MM.1S (cell line): ENCODE measurements at regions not wholly inside any gene's neighbourhood (a gene's known extent, or its start where the extent isn't known, plus 50 kb on each side); places are given as distances from the start of the nearest gene placed in this dataset.

ENCODE experiments used
- DNase-seq: peaks from one replicate; pipeline ENCODE4 v3.0.0-alpha.2; 2015
- H2AFZ ChIP-seq: fragments of 300-600 bp; sonication (generic); 2 replicates; pipeline ENCODE4 v1.6.0; 2016; ENCODE audit warnings: antibody characterized with exemption, low read length
- H3F3A ChIP-seq: fragments of 300-600 bp; sonication (generic); 2 replicates; pipeline ENCODE4 v1.6.1; 2016; ENCODE audit warnings: mild to moderate bottlenecking, antibody characterized with exemption, low read length, moderate library complexity, mixed read lengths; ENCODE audit not compliant: insufficient read depth
- H3K27ac ChIP-seq: fragments of 300-600 bp; sonication (generic); 2 replicates; pipeline ENCODE4 v1.5.1; 2016; ENCODE audit warnings: mild to moderate bottlenecking, low read length
- H3K27me3 ChIP-seq: fragments of 300-600 bp; sonication (generic); replicated peaks from 2 replicates; pipeline ENCODE4 v1.6.0; 2016; ENCODE audit warnings: low read length; ENCODE audit not compliant: insufficient read depth
- H3K36me3 ChIP-seq: fragments of 300-600 bp; sonication (generic); replicated peaks from 2 replicates; pipeline ENCODE4 v1.6.1; 2016; ENCODE audit warnings: mild to moderate bottlenecking, low read length, mixed read lengths; ENCODE audit not compliant: insufficient read depth
- H3K4me1 ChIP-seq: fragments of 300-600 bp; sonication (generic); 2 replicates; pipeline ENCODE4 v1.6.1; 2016; ENCODE audit warnings: low read length, mixed read lengths
- H3K4me2 ChIP-seq: fragments of 300-600 bp; sonication (generic); 2 replicates; pipeline ENCODE4 v1.6.0; 2016; ENCODE audit warnings: low read depth, low read length
- H3K4me3 ChIP-seq: fragments of 300-600 bp; sonication (generic); 2 replicates; pipeline ENCODE4 v1.5.1; 2016; ENCODE audit warnings: low read length, mixed read lengths
- H3K79me2 ChIP-seq: fragments of 300-600 bp; sonication (generic); 2 replicates; pipeline ENCODE4 v1.6.1; 2016; ENCODE audit warnings: mixed run types, low read length, mixed read lengths
- H3K9ac ChIP-seq: fragments of 300-600 bp; sonication (generic); 2 replicates; pipeline ENCODE4 v1.6.1; 2016; ENCODE audit warnings: low read length, mixed read lengths
- H3K9me2 ChIP-seq: fragments of 300-600 bp; sonication (generic); replicated peaks from 2 replicates; pipeline ENCODE4 v1.6.1; 2016; ENCODE audit warnings: mild to moderate bottlenecking, low read length, mixed read lengths; ENCODE audit not compliant: insufficient read depth
- H3K9me3 ChIP-seq: fragments of 300-600 bp; sonication (generic); replicated peaks from 2 replicates; pipeline ENCODE4 v1.6.1; 2016; ENCODE audit warnings: mild to moderate bottlenecking, low read length, mixed read lengths; ENCODE audit not compliant: insufficient read depth
- H4K20me1 ChIP-seq: fragments of 300-600 bp; sonication (generic); 2 replicates; pipeline ENCODE4 v1.6.1; 2016; ENCODE audit warnings: mild to moderate bottlenecking, low read length, moderate library complexity, mixed read lengths; ENCODE audit not compliant: insufficient read depth
- EZH2 ChIP-seq: fragments of 300-600 bp; sonication (generic); optimal IDR thresholded peaks from 2 replicates; pipeline ENCODE3; 2017; ENCODE audit warnings: low read depth, mild to moderate bottlenecking, antibody characterized with exemption, low read length, mixed read lengths
- EZH2phosphoT487 ChIP-seq: fragments of 300-600 bp; sonication (generic); IDR thresholded peaks from 2 replicates; pipeline ENCODE4 v1.6.1; 2018; ENCODE audit warnings: antibody characterized with exemption, low read length
- TF ChIP-seq, protein P1 (sequence below): fragments of 300-600 bp; sonication (generic); IDR thresholded peaks from 2 replicates; pipeline ENCODE4 v1.5.1; 2016; ENCODE audit warnings: antibody characterized with exemption, low read length, mixed read lengths

DNA sequence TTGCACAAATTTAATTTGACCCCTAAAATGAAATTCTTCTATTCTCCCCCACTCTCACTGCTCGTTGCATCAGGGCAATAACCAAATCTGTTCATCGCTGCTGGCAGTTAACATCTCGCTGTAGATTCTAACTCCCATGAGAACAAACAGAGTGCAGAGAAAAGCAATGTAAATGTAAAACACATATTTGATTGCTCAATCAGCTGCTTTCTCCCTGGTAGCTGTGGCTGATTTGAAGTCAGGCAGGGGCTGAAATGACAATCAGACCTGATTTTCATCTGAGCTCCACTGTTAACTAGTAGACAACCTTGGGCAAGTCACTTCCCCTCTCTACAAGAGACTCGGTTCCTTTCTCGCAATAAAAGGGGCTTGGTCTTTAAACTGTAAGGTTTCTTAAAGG, 119.8 kb upstream of the CPNE4 start:
- H3K4me3 ChIP-seq = no peak overlapping the region
- H3K4me1 ChIP-seq = no peaks in the 10 kb centered on the region
- TF ChIP-seq EZH2phosphoT487 = no peak
- TF ChIP-seq, protein P1, sequence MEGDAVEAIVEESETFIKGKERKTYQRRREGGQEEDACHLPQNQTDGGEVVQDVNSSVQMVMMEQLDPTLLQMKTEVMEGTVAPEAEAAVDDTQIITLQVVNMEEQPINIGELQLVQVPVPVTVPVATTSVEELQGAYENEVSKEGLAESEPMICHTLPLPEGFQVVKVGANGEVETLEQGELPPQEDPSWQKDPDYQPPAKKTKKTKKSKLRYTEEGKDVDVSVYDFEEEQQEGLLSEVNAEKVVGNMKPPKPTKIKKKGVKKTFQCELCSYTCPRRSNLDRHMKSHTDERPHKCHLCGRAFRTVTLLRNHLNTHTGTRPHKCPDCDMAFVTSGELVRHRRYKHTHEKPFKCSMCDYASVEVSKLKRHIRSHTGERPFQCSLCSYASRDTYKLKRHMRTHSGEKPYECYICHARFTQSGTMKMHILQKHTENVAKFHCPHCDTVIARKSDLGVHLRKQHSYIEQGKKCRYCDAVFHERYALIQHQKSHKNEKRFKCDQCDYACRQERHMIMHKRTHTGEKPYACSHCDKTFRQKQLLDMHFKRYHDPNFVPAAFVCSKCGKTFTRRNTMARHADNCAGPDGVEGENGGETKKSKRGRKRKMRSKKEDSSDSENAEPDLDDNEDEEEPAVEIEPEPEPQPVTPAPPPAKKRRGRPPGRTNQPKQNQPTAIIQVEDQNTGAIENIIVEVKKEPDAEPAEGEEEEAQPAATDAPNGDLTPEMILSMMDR = no peak
- TF ChIP-seq EZH2 = no peak
- H3K9me2 ChIP-seq = no peaks in the 10 kb centered on the region
- H3K27me3 ChIP-seq = no peaks in the 10 kb centered on the region
- no peak for DNase-seq
- no peaks in the 10 kb centered on the region for H3F3A ChIP-seq
- no peaks in the 10 kb centered on the region for H3K36me3 ChIP-seq
- H3K79me2 ChIP-seq = no peaks in the 10 kb centered on the region
- H2AFZ ChIP-seq = no peak overlapping the region
- no peaks in the 10 kb centered on the region for H3K9me3 ChIP-seq
- H4K20me1 ChIP-seq = no peaks in the 10 kb centered on the region
- no peak overlapping the region for H3K27ac ChIP-seq
- no peak overlapping the region for H3K4me2 ChIP-seq
- H3K9ac ChIP-seq = no peak overlapping the region

DNA sequence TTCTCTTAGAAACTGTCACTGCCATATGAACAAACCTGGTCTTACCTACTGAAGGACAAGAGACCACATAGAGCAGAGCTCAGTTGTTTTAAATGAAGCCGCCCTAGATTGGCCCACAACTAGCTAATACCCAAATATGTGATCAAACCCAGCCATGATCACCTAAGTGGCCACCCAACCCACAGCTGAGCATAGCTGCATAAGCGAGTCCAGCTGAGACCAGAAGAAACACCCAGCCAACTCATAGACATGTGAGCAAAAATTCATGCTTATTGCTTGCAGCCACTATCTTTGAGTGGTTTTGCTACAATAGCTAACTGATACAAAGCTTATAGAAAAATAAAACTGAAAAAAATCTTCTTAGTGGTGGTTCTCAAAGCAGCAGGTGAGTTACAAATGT, 124.3 kb upstream of the CPNE4 start:
- H3K36me3 ChIP-seq = no peaks in the 10 kb centered on the region
- no peaks in the 10 kb centered on the region for H3K27me3 ChIP-seq
- H4K20me1 ChIP-seq = no peaks in the 10 kb centered on the region
- no peak overlapping the region for H2AFZ ChIP-seq
- H3K27ac ChIP-seq = no peak overlapping the region
- no peak for TF ChIP-seq EZH2
- TF ChIP-seq EZH2phosphoT487 = no peak
- TF ChIP-seq, protein P1 = no peak
- H3K9ac ChIP-seq = no peak overlapping the region
- no peaks in the 10 kb centered on the region for H3K79me2 ChIP-seq
- no peaks in the 10 kb centered on the region for H3K9me2 ChIP-seq
- H3K9me3 ChIP-seq = no peaks in the 10 kb centered on the region
- H3K4me1 ChIP-seq = no peaks in the 10 kb centered on the region
- H3K4me2 ChIP-seq = no peak overlapping the region
- H3K4me3 ChIP-seq = no peak overlapping the region
- DNase-seq = no peak
- no peaks in the 10 kb centered on the region for H3F3A ChIP-seq

DNA sequence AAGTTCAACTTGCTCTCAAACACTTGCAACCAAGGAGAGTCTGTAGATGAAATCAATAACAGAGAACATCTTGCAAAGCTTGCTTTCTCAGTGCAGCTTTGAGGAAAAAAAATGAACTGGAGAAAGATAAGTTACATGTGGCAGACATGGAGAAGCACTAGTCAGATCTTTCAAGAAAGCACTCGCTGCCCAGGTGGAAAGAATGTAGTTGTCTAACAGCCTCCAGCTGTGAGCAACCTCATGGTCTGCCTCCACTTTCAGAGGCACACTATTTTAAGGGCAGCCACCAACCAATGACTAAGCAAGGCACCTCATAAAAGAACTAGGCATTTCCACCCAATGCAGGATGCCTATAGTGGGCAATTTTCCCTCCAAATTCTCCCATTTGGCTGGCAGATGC, 125.4 kb upstream of the CPNE4 start:
- H3K9ac ChIP-seq = no peak overlapping the region
- no peaks in the 10 kb centered on the region for H4K20me1 ChIP-seq
- no peaks in the 10 kb centered on the region for H3K4me1 ChIP-seq
- DNase-seq = no peak
- H3F3A ChIP-seq = no peaks in the 10 kb centered on the region
- TF ChIP-seq EZH2 = no peak
- TF ChIP-seq, protein P1 = no peak
- no peak for TF ChIP-seq EZH2phosphoT487
- H3K9me2 ChIP-seq = no peaks in the 10 kb centered on the region
- no peaks in the 10 kb centered on the region for H3K36me3 ChIP-seq
- no peaks in the 10 kb centered on the region for H3K79me2 ChIP-seq
- H3K4me3 ChIP-seq = no peak overlapping the region
- no peaks in the 10 kb centered on the region for H3K27me3 ChIP-seq
- no peak overlapping the region for H2AFZ ChIP-seq
- H3K4me2 ChIP-seq = no peak overlapping the region
- no peaks in the 10 kb centered on the region for H3K9me3 ChIP-seq
- no peak overlapping the region for H3K27ac ChIP-seq
